Activated CD4-positive, alpha-beta T cell treated with anti-CD3 and anti-CD28 coated beads for 24 hours (primary cell): ENCODE measurements at regions not wholly inside any gene's neighbourhood (a gene's known extent, or its start where the extent isn't known, plus 50 kb on each side); places are given as distances from the start of the nearest gene placed in this dataset.

Experiments
- DNase-seq, 2 donors: peaks; one replicate each; pipeline ENCODE4 v3.0.0-alpha.2; 2020; ENCODE audit warnings: low read depth in 2 of 2

DNA sequence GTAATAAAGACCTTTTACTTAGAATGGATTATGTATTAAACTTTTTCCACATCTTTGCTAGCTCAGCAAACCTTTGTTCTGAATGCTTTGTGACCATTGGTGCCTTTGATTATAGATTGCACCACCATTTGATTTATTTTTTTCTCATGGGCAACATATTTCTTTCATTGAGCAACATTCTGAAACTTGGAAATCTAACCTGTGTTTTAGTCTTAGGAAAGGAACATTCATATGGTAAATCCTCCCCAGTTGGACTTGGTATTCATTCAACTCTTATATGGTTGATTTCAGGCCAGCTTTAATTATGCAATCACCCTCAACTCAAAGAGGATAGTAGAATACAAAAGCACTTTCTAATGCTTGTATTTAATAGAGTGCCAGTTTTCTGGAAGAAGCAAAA is 1077.9 kb upstream of the ZEB2 start:
- DNase-seq: no peak

DNA sequence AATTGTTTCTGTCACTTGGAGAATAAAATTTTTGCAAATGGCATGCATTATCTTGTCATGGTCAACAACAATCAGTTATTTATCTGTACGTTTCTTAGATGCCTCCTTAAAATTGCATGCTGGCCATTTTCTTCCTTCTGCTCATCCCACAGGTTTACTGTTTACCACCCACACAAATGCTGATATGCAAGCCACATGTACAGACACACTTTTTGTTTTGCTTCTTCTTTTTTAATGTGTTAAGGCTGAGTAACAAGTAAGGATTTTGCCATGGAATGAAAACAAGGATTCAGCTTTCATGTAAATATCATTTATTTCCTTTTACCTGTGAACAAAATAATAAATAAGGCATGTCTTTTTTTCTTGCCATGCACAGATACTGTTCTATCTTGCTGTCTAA is 1077.1 kb upstream of the ZEB2 start:
- DNase-seq: no peak

DNA sequence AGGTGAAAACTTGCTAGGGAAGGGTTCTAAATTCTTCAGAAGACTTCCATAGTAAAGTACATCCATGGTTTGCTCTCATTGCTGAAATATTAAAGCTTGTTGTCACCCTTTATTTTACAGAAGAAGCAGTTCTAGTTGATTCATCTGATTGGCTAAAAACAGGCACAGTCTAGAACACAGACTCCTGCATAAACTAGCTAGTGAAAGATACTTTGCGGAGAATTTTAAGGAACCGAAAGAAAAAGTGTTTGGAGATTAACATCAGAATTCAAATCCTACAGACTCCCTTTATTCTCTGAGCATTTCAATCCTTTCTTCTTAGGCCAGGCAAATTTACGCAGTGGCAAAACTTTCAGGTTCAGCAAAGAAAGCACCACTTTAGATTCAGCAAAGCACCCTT is 1076.5 kb upstream of the ZEB2 start:
- DNase-seq: no peak

DNA sequence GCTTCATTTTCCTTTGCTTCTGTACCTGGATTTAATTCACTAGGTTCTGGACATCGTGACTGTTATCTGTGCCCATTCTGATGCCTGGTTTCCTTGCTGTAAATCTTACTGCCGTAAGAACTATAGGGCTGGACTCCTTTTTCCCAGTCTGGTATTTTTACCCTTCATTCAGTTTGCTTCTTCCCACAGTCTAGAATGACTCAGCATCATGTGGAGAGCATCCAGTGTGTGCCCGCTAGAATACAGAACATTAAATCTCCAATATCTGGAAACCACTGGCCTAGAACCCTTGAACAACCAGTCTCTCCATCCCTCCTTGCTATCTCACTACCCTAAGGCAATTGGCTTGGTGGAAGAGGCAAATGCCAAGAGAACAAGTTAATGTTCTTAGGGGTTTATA is 1075.4 kb upstream of the ZEB2 start:
- no peak for DNase-seq

DNA sequence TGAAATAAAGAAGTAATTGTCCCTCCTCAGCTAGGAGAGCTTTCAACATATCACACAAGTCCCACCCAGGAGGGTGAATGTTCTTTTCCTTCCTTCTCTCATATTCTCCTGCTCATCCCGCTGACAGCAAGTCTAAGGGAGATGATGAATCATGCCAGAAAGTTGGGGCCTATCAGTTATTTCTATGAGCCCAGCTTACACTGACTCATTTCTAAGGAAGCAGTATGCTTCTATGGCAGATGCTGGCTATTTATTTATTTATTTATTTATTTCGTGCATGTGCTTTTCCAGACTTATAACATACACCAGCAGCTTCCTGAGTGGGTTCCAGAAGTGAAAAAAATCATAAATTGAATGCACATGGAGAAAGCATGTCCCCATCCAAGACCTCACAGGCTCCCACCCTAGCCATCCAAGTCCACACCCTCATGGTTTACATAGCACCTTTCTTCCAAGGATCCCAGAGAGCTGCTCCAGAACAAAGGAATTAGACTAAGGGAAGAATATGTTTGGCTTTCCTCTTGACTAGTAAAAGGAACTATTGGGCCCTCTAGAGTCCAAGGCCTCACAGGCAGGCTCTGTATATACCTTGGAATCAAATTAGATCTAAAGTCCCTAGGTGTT is 1074.2 kb upstream of the ZEB2 start:
- DNase-seq: no peak

DNA sequence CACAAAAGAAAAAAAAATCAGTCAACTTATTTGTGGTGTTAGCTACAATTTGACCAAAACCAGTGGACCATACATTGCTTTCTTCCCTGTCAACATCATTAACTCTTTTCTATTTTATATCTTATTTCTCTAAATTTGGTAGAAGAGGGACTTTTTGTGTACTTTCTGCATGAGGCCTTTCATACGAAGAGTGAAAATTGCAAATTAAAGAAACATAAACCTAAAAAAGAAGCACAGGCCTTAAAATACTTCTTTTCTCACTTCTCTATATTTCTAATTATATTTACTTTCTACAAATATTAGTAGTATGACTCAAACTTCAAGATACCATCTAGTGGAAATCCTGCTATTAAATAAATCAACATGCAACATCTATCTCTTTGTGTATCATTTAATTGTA is 1073.4 kb upstream of the ZEB2 start:
- DNase-seq: no peak

DNA sequence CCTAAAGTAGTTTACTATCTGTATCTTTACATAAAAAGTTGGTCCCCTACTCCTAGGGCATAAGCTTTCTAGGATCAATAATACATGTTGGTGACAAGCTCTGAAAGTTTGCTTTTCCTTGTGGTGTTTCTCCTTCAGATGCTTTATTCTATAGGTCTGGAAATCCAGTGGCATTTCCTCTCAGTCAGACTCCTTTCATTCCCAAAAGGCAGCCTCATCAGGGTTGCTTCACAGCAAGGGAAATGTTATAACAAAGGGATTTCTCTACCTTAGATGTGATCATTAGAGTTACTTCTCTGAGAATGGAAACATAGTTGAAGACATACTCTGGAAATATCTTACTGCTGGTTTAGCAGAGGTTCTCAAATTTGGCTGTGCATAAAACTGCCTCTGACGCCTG is 1072.4 kb upstream of the ZEB2 start:
- DNase-seq: no peak

DNA sequence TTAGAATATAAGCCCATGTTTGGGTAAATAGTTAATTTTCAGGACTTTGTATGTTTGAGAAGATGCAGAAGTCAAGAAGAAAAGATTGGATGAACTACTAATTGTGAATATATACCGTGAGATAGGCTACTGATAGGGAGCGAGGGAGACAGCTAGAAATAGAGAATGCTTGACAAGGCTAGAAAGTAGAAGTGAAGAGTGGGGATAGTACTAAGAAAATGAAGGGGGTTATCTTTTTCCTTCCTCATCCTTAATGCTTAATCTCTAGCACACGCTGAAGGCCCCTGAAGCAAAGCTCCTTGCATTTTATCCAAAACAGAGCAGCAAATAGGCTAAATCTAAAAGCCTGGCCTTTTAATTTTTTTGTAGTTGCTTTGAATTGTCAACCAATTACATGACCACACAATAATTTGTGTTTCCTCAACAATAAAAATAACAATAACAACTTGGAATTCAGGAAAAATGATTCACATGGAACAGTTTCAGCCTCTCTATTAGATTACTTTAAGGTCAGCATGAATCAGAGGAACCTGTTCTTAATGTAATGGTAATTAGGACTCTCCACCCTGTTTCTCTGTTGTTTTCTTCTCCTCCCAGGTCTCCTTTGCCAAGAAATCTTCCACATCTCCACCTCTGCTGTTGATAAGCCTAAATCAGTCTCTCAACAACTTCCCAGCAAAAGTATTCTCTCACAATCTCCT is 1071.3 kb upstream of the ZEB2 start:
- DNase-seq: no peak

DNA sequence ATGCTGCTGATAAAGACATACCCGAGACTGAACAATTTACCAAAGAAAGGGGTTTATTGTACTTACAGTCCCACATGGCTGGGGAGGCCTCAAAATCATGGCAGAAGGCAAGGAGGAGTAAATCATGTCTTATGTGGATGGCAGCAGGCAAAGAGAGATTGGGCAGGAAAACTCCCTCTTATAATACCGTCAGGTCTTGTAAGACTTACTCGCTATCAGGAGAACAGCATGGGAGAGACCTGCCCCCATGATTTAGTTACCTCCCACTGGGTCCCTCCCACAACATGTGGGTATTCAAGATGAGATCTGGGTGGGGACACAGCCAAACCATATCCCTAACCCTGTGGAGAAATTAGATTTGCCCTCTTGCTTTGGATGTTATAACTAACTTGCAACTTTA is 1068.0 kb upstream of the ZEB2 start:
- no peak for DNase-seq

DNA sequence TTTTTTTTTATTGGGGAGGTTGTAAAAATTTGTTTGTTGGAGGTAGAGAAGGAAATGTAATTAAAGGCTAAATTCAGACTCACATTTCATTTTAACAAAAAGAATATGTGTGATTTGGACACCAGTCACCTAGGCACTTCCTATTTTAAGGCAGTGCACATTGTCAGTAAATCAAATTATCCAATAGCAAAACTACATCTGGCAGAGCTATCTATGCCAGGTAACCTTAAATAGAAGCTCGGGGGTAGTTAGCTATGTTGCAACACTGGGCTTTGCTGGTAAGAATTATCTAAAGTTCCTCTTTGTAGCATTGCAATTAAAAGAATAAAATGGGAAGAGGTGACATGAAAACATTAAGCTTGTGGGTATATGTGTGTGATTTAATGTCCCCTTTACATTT is 1064.4 kb upstream of the ZEB2 start:
- no peak for DNase-seq

DNA sequence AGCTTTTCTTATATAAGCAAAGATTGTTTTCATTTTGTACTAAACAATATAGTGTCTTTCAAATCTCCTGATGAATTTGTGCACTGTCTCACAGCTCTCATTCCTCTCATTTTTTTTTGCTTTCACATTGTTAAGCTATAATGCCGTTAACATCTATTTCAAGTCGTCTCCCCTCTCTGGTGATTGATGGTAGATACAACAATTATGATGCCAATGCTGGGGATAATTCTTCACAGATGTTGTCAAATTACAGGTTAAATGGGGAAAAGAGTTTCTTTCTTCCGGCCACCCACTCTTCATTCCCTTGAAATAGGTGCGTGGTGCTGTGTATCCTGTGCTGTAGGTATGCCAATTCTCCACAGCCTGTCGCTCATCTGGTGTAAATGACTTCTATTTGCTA is 1053.7 kb upstream of the ZEB2 start:
- no peak for DNase-seq

DNA sequence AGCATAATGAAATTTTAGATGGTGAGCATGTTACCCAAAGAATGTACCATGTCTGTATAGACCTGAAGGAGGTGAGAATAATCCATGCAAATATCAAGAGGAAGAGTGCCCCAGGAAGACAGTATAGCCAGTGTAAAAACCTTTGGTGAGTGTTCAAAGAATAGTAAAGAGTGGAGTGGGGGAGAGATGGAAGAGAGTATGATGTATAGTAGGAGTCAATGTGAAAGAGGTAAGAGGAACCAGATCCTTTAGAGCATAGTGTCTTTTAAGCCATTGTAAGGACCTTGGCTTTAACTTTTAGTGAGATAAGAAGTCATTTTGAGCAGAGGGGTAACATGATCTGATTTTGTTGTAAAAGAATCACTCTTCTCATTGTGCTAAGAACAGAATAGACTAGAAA is 1052.3 kb upstream of the ZEB2 start:
- DNase-seq: no peak

DNA sequence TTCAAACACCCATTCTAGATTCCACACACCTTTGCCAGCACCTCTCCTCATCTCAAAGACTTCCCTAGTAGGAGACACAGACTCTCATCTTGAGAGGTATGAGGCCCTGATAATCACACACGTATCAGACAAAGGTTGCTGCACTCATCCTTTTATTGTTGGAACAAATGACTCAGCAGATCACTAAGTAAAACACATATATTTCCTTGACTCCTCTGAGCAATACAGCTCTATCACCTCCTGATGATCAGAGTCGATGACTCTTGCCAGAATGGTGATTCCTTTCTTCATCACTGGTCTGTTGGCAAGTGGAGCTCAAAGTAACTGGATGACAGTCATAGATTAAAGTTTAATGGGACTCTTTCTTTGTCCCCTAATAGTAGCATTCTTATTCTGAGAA is 1049.2 kb upstream of the ZEB2 start:
- DNase-seq: no peak

DNA sequence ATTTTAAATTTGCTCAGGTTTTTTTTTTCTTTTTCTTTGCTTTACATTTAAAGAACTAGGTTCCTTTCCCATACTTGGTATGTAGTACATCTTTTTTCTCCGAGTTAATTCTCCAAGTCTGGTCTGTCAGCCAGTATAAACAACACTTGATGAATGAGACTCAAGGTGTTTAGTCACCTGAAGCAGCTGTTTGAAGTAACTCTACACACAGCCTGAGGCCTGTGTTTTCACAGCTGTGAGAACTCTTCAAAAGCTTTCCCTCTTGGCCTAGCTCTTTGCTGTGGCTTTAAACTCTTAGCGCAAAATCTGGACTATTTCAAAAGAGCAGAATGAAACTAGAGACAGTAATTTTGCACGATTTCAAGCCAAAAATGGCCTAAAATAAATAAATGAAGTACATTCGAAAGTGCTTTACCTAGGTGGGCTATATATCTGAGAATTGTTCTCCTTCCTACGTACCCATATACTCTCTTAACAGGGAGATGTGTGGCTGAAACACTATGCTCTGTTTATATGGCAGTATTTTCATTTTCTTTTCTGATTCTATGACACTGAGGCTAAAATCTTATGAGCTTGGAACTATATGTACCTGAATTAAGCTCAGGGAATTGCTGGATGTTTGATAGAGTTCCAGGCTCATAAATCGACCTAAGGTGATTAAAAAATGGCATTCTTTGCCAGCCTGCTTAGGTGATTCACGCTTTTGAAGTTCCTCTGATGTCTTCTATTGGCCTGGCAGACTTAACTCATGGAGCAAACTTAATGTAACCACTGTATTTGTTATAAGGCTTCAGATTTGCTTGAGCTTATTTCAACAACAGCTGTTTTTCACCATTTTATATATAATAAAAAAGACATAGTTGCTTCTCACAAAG is 1044.1 kb upstream of the ZEB2 start:
- DNase-seq: no peak

DNA sequence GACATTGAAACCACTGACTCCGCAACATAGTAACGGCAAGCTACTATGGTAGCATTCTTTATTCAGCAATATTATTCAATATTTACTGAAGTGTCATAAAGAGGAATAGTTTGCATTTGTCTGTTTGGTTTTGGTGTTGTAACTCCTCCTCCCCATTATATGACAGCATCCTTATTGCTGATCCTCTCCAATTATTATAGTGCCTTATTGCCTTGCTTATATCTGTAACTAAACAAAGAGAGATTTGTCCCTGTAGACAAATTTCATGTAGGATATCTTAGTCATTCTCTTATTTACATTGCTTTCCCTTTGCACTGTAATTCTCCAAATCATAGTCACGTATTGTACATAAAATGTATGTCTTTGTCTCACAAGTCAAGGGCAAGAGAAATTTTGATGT is 1041.2 kb upstream of the ZEB2 start:
- no peak for DNase-seq

DNA sequence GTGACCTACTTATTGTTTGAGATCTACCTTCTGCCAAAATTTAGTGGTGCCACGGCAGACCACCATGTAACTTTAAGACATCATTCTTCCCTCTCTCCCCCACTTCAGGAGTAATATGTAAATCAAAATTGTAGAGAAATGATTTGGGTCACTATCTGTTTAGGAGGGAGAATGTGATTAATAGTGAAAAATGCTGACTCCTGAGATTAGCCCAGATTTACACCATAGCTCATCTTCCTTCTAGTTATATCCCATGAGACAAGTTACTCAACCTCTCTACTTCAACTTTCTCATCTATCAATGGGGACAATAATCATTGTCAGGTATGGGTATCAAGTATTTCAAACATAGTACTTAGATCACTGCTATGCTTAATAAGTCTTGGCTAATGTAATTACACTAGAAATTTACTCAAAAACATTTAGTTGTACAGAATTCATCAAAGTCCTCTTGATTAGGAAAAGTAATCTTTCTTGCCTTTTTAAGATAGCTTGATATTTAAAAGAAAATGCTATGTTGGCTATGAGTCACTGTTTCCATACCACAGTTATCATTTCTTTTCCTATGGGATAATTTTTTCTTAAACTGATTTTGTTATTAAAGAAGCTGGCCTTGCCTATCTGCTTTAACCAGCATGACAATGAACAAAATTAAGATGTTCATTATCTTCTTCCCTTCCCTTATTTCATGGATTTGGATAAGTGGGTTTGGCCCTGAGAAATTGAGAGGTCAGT is 1038.9 kb upstream of the ZEB2 start:
- no peak for DNase-seq

DNA sequence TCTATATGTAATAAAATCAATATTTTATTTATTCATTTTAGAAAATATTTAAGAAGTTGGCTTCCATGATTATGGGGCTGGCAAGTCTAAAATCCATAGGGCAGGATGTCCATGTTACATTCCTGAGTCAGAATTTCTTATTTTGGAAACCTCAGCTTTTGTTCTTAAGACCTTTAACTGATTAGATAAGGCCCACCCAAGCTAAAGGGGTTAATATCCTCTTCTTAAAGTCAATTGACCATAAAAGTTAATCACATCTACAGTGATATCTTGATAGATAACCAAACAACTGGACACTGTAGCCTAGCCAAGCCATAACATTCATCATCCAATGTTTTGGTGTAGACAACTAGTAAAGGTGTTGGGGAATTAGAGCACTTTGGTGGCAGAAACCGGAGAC is 1035.4 kb upstream of the ZEB2 start:
- no peak for DNase-seq

DNA sequence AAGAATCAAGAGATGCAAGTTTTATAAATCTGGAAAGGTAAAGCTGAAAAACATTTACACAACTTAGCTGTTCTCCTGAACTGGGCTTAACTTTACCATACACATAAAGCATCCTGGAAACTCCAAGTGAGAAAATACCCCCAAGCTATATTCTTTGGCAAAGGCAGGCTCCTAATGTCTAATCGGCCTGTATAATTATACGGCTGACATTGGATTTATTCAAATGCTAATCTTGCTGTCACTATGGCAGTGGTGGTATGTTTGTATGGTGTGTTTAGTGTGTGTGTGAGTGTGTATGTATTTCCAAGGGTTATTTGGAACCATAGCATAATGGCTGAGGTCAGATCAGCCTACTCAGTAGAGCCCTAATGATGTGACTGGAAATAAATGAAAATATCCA is 1031.8 kb upstream of the ZEB2 start:
- no peak for DNase-seq

DNA sequence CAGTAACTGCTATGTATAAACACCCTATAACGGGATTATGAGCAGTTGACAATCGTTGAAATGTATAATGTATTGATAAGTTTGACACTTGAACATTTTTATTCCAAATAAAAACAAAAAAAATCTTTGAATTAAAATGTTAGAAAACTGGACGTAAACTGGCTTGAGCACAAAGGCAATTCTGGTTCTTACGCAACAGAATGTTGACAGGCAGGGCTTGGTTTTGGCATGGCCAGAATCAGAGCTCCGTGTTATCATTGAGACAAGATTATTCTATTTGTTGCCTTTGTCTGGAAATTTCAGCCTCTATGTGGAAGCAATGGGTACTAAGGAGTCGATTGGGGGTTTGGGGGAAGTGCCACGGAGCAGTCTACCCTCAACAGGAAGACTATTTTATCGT is 1028.6 kb upstream of the ZEB2 start:
- no peak for DNase-seq

DNA sequence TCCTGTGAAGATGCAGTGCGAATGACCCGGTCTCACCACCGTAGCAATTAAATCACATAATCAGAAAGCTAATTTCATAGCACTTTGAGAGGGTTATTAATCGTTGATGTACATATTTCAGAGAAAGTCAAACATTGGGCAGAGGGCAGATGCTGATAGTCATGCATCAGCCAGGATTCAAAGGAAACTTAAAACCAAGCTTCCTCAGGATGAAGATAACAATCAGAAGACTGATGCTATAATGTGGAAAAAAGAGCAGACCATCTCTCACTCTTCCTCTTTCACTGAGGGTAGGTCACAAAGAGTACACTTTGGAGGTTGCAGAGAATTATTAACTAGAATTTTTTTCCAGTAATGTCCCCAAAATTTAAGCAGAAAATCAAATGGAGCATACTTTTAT is 1027.7 kb upstream of the ZEB2 start:
- no peak for DNase-seq

DNA sequence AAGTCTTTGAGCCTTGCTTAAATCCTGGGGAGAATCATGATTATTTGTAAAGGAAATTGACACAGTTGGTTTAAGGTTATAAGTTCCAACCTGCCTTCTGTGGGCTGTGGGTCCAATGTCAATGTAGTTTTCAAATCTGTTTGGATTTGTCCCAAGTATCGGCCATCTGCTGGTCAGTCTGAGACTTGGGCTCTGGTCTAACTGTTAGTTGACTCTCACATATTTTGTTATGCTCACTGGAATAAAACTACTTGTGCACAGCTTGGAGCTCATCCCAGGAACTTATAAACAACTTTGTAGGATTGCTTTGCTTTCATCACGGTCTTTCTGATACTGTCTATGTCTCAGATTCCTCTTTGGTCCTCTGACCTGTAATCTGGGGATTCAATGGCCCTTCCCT is 1026.2 kb upstream of the ZEB2 start:
- DNase-seq: no peak

DNA sequence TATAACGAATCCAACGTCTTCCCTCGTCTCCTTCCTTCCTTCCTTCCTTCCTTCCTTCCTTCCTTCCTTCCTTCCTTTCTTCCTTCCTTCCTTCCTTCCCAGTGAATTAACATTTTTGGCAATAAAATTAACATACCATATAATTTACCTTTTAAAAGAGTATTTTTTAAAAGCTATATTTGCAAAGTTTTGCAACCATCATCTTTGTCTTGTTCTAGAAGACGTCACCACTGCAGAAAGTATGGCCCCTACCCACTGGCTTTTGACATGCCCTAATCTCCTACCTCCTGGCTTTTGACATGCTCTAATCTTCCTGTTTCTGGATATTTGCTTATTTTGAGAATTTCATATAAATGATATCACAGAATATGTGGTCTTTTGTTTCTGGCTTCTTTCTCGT is 1023.9 kb upstream of the ZEB2 start:
- no peak for DNase-seq
